ENCODE measurements at regions not wholly inside any gene's neighbourhood (a gene's known extent, or its start where the extent isn't known, plus 50 kb on each side); places are given as distances from the start of the nearest gene placed in this dataset.

- TF ChIP-seq GATA2 (IDR thresholded peaks at IDR 0.05; ENCODE audit: low read depth, low read length) (no peak), GATA3 (IDR thresholded peaks at IDR 0.05; ENCODE audit: low read depth, low read length) (no peak)
These were observed 192.8 kb upstream of the EEA1 start for GRCh38 chr12:93121729-93122488.

Data from SH-SY5Y (cell line).